HG02623 (cell line): ENCODE measurements at regions not wholly inside any gene's neighbourhood (a gene's known extent, or its start where the extent isn't known, plus 50 kb on each side); places are given as distances from the start of the nearest gene placed in this dataset.
"Not testable (repeated sequence)": the region's sequence is repeated elsewhere in the genome, so short reads cannot be mapped to it uniquely, and the experiment has no call there.

Experiments used
- ATAC-seq: cut with Tn5 transposase; IDR thresholded peaks from one replicate; pipeline ENCODE4 v1.9.1; 2021; ENCODE audit warnings: moderate library complexity; ENCODE audit not compliant: unreplicated experiment

DNA sequence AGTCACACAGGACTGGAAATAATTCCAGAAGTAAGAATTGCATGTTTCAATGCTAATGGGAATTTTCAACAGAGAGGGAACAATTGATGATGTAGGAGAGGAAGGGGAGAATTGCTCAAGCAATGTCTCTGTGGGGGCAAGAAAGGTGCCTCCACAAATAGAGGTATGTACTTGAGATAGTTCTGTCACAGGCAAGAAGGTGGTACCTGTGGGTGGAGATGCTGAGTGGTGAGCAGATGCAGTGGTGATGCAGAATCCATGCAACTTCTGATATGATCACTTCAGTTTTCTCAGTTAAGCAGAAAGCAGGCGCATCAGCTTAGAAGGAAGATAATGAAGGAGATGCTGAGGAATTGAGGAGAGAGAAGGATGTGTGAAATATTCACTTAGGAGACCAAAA is 55.1 kb upstream of the SEC24B start:
- no peak for ATAC-seq

DNA sequence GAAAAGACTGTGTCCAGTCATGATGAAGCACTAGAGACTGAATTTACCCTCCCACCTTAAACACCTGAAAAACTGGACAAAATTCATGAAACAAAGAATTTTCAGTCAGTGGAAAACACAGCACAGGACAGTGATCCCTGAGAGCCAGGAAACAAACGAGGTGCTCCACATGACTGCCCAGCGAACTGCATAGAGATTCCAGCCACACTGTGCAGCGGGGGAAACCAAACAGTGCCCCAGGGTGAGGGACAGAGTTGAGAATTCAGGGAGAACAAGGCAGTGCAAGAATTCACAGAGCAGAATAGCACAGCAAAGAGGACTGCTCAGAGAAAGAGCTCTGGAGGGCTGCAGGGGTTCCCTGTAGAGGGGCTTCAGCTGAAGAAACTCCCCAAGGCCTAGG is 55.5 kb upstream of the SEC24B start:
- ATAC-seq: no peak

DNA sequence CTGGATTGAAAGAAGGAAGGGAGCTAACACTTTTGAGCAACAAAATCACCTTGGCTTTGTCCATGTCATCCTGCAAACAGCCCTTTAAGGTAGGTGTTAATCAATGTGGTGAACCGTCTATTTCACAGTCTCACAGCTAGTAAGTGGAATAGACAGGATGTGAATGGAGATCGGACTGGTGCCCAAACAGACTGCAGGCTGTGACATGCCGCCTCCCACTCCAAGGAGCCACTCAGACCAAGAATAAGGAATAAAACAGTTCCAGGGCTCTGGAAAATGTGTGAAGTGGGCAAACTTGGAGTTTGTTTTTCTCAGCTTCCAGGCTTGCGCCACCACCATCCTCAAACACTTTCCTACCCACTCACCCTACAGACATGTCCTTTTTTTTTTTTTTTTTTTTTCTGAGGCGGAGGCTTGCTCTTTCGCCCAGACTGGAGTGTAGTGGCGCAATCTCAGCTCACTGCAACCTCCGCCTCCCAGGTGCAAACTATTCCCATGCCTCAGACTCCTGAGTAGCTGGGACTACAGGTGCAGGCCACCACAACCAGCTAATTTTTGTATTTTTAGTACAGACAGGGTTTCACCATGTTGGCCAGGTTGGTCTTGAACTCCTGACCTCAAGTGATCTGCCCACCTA is 57.7 kb upstream of the SEC24B start:
- ATAC-seq: no peak

DNA sequence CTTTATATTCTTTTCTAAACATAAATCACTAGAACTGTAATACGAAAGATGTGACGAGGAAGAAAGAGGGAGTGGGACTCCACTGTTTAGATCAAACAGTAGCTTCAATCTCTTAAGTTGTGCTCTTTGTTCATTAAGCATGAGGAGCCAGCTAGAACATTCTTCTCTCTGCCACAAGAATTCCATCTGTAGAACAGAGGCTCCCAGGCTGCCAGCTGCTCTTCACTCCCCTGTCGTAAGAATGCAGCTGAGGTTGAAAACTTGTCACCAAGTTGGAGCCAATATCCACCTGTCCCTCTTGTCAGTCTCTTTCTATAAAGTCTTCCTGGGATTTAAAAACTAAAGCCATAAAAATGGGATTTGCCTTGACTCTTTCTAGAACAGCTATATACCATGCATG is 65.0 kb upstream of the SEC24B start:
- no peak for ATAC-seq

DNA sequence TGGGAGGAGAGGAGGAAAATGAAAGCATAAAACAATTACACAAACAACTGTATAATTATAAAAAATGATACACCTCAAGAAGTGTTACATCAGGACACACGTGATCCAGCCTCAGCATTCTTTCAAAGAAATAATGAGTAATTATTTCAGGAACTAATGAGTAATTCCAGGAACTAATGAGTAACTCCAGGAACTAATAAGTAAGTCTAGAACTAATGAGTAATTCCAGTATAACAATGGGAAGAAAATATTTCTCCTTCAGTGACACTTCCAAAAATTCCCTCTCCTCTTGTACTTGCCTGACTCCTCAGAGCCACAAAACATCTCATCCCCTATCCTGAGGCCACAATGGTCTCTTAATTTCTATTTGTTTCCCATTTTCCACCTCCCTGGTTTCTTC is 63.5 kb upstream of the COL25A1 start:
- ATAC-seq: no peak

DNA sequence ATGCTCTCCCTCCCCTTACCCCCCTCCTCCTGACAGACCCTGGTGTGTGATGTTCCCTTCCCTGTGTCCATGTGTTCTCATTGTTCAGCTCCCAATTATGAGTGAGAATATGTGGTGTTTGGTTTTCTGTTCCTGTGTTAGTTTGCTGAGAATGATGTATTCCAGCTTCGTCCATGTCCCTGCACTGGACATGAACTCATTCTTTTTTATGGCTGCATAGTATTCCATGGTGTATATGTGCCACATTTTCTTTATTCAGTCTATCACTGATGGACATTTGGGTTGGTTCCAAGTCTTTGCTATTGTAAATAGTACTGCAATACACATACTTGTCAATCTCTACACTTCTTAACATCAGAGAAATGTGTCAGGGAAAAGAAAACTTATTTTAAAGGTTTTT is 62.8 kb upstream of the COL25A1 start:
- not testable (repeated sequence) for ATAC-seq

DNA sequence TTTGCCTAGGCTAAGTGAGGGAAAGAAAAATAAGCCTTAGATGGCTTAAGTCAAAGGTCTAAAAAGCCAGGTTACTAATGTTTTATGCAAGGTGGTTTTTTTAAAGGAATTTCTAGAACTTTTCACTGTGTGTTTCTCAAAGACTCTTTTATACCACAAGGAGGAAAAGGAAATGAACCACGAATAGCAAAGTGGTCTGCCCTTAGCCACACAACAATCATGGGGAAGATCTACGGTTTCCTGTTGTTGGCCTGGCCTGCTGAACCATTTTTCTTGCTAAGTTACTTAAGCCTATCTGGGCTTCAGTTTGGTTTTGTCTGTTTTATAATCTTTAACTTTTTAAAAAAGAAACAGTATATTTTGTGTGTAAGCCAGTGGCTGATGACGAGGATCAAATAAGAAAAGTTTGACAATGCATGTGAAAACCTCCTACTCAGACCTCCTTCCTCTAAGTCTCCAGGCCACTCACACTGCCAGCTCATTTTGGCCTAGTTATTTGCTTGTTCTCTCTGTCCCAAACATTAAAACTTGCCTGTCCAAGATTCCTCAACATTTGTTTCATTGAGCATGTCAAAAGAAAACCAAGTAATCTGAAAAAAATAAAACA is 56.7 kb upstream of the COL25A1 start:
- peak; percentile 64 for ATAC-seq

DNA sequence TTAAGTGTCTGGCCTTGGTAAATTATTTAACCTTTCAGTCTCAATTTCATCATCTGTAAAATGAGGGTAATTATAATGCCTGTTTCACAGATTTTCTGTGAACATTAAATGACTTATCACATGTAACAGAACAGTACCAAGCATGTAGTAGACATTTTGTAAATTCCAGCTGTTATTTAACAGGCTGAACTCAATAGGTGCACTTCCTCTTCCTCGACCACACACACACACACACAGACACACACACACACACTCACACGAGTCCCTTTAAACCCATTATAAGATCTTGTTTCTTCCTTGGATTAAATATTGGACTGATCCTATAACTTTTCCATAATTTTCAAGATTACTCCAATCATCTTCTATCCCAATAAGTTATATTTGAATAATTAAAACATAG is 53.4 kb upstream of the COL25A1 start:
- no peak for ATAC-seq

DNA sequence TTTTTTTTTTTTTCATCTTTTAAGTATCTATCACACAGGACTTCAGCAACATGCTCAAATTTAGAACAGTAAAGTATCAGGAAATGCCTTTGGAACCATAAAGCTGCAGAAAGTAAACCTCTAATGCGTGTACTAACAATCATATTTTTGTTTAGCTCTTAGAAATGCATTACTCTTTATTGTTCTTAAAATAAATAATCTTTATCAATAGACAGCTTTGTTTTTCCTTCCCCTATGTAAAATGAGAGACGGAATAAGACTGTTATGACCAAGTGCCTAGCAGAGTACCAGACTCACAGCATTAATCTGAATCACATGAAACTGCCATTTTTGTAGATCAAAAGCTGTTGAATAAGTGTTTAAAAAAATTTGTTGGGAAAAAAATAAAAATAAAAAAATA is 50.5 kb upstream of the COL25A1 start:
- ATAC-seq: no peak
